GM21360 (cell line): ENCODE measurements at regions not wholly inside any gene's neighbourhood (a gene's known extent, or its start where the extent isn't known, plus 50 kb on each side); places are given as distances from the start of the nearest gene placed in this dataset.
"Not testable (repeated sequence)": the region's sequence is repeated elsewhere in the genome, so short reads cannot be mapped to it uniquely, and the experiment has no call there.

Experiments
- ATAC-seq: cut with Tn5 transposase; IDR thresholded peaks from one replicate; pipeline ENCODE4 v1.9.1; 2021; ENCODE audit warnings: mild to moderate bottlenecking, moderate library complexity; ENCODE audit not compliant: unreplicated experiment

- no peak for ATAC-seq
Observed at GRCh38 chr4:178138491-178138890, 696.3 kb upstream of the AGA start.

GRCh38 chr4:178140326-178140915, 698.2 kb upstream of the AGA start:
- no peak for ATAC-seq

- no peak for ATAC-seq
Observed at GRCh38 chr4:178142724-178143123, 700.5 kb upstream of the AGA start.

- no peak for ATAC-seq
Observed at GRCh38 chr4:178148106-178148505, 705.9 kb upstream of the AGA start.

GRCh38 chr4:178165251-178165950, 723.2 kb upstream of the AGA start:
- ATAC-seq = no peak

GRCh38 chr4:178165951-178166308, 723.7 kb upstream of the AGA start:
- ATAC-seq = no peak

- no peak for ATAC-seq
Observed at GRCh38 chr4:178173771-178174170, 731.5 kb upstream of the AGA start.

- no peak for ATAC-seq
Observed at GRCh38 chr4:178174756-178175155, 732.5 kb upstream of the AGA start.

- ATAC-seq = no peak
Observed at GRCh38 chr4:178185517-178185916, 743.3 kb upstream of the AGA start.

GRCh38 chr4:178192611-178193010, 750.4 kb upstream of the AGA start:
- ATAC-seq = no peak

GRCh38 chr4:178196751-178197374, 754.6 kb upstream of the AGA start:
- no peak for ATAC-seq

GRCh38 chr4:178198691-178199090, 756.5 kb upstream of the AGA start:
- ATAC-seq = no peak

- ATAC-seq = no peak
Observed at GRCh38 chr4:178202422-178202821, 760.2 kb upstream of the AGA start.

- ATAC-seq = no peak
Observed at GRCh38 chr4:178205826-178206225, 763.6 kb upstream of the AGA start.

- ATAC-seq = no peak
Observed at GRCh38 chr4:178215309-178215708, 773.1 kb upstream of the AGA start.

GRCh38 chr4:178215763-178216162, 773.5 kb upstream of the AGA start:
- ATAC-seq = no peak

GRCh38 chr4:178226421-178226820, 784.2 kb upstream of the AGA start:
- ATAC-seq = not testable (repeated sequence)

GRCh38 chr4:178233906-178234305, 791.7 kb upstream of the AGA start:
- no peak for ATAC-seq

GRCh38 chr4:178240891-178241290, 798.7 kb upstream of the AGA start:
- ATAC-seq = no peak

GRCh38 chr4:178241601-178242118, 799.4 kb upstream of the AGA start:
- no peak for ATAC-seq

GRCh38 chr4:178242655-178243054, 800.4 kb upstream of the AGA start:
- ATAC-seq = no peak

- ATAC-seq = no peak
Observed at GRCh38 chr4:178244785-178245184, 802.5 kb upstream of the AGA start.
